K562 (cell line): ENCODE measurements at regions not wholly inside any gene's neighbourhood (a gene's known extent, or its start where the extent isn't known, plus 50 kb on each side); places are given as distances from the start of the nearest gene placed in this dataset.

Experiments used
- ATAC-seq: fragments of 200-7000 bp; cut with Tn5 transposase; 3 replicates; pipeline ENCODE4 v1.9.1; 2020; ENCODE audit warnings: moderate library complexity
- BruUV-seq: library from RNA; stranded (reverse); fragments of 400-500 nt; replicated peaks from 2 replicates; lab custom pipeline; 2021; lab: Mats Ljungman, UMichigan
- CTCF ChIA-PET: fragments of 300-600 bp; formaldehyde crosslinking; extraction: SDS; loops from one replicate; lab custom pipeline; 2021; ENCODE audit warnings: low intra/inter-chr PET ratio; lab: Yijun Ruan, JAX
- POLR2A ChIA-PET: fragments of 300-600, 350-650 bp; sonication (Branson Sonifier 250); formaldehyde crosslinking; extraction: SDS; loops from one replicate; lab custom pipeline; 2021; ENCODE audit warnings: antibody characterized with exemption, inconsistent platforms; lab: Yijun Ruan, JAX
- DNase-seq, 4 experiments: peaks; one replicate each; pipeline versions ENCODE4 v3.0.0 to v3.0.0-alpha.2; 2011 to 2018; ENCODE audit warnings: low spot score in 3 of 4, mixed read lengths in 3 of 4; ENCODE audit errors: extremely low read depth in 1 of 4
- FAIRE-seq: peaks from 2 replicates; lab custom pipeline; 2011; peaks lifted over from hg19 to GRCh38; lab: Jason Lieb, UNC
- H2AFZ ChIP-seq: 2 replicates; pipeline ENCODE4 v1.6.0; 2011; ENCODE audit warnings: low read depth, low read length, control low read depth, inconsistent platforms
- H3K27ac ChIP-seq: fragments of 200-600 bp; 3 replicates; pipeline ENCODE4 v1.8.0; 2011; ENCODE audit warnings: low read depth, mild to moderate bottlenecking, control low read depth, inconsistent platforms, low read length, moderate library complexity, mixed read lengths; ENCODE audit errors: extremely low read depth
- H3K27me3 ChIP-seq, 2 experiments: fragments of 300-600 bp in 1 of 2; 2 replicates in 1 of 2; 3 replicates in 1 of 2; pipeline versions ENCODE4 v1.6.0 to v1.8.0; 2011; ENCODE audit warnings: inconsistent platforms in 2 of 2, low read length in 2 of 2, mild to moderate bottlenecking in 1 of 2, mixed read lengths in 1 of 2, moderate library complexity in 1 of 2; ENCODE audit not compliant: control insufficient read depth in 2 of 2, insufficient read depth in 2 of 2
- H3K36me3 ChIP-seq: fragments of 300-600 bp; 3 replicates; pipeline ENCODE4 v1.8.0; 2011; ENCODE audit warnings: mild to moderate bottlenecking, low read length, inconsistent platforms; ENCODE audit not compliant: control insufficient read depth, insufficient read depth
- H3K4me1 ChIP-seq, 2 experiments: fragments of 200-600 bp in 1 of 2; replicated peaks in 1 of 2; 2 replicates in 1 of 2; 3 replicates in 1 of 2; pipeline versions ENCODE4 v1.5.1 to v1.8.0; 2011; ENCODE audit warnings: inconsistent platforms in 2 of 2, low read length in 2 of 2, mild to moderate bottlenecking in 1 of 2, mixed read lengths in 1 of 2, moderate library complexity in 1 of 2; ENCODE audit not compliant: control insufficient read depth in 2 of 2, insufficient read depth in 2 of 2
- H3K4me2 ChIP-seq: 2 replicates; pipeline ENCODE4 v1.6.1; 2011; ENCODE audit warnings: low read length, control low read depth, inconsistent platforms, mixed read lengths; ENCODE audit not compliant: insufficient read depth
- H3K4me3 ChIP-seq: fragments of 200-600 bp; sonication (generic), shearing (Covaris generic); 2 replicates; pipeline ENCODE4 v1.5.1; 2016; ENCODE audit warnings: control low read depth, inconsistent platforms
- H3K79me2 ChIP-seq: fragments of 200-600 bp; 3 replicates; pipeline ENCODE4 v1.8.0; 2011; ENCODE audit warnings: low read length, inconsistent platforms; ENCODE audit not compliant: control insufficient read depth, insufficient read depth
- H3K9ac ChIP-seq, 2 experiments: 2 replicates each; pipeline versions ENCODE4 v1.6.0 to v1.6.1; 2011; ENCODE audit warnings: low read depth in 2 of 2, low read length in 2 of 2, control low read depth in 1 of 2, inconsistent platforms in 1 of 2, mild to moderate bottlenecking in 1 of 2, mixed read lengths in 1 of 2; ENCODE audit not compliant: insufficient read depth in 1 of 2
- H3K9me1 ChIP-seq: one replicate; pipeline ENCODE4 v1.6.0; 2011; ENCODE audit warnings: inconsistent platforms, mild to moderate bottlenecking, low read length, moderate library complexity; ENCODE audit not compliant: control insufficient read depth, insufficient read depth
- H3K9me3 ChIP-seq: replicated peaks from 2 replicates; pipeline ENCODE4 v1.5.1; 2011; ENCODE audit warnings: low read depth, low read length, inconsistent platforms; ENCODE audit not compliant: control insufficient read depth, insufficient read depth
- H4K20me1 ChIP-seq: replicated peaks from 2 replicates; pipeline ENCODE4 v1.6.1; 2011; ENCODE audit warnings: low read length, inconsistent platforms, mixed read lengths; ENCODE audit not compliant: control insufficient read depth, insufficient read depth
- FOXK2 ChIP-seq, 2 experiments: fragments of 450-650 bp; IDR thresholded peaks in 1 of 2; conservative IDR thresholded peaks in 1 of 2; 2 replicates each; pipeline ENCODE4 v1.6.1; 2016; ENCODE audit warnings: low read depth in 2 of 2, mild to moderate bottlenecking in 1 of 2
- HMG20B ChIP-seq: fragments of 250-450 bp; sonication (Bioruptor Pico); IDR thresholded peaks from 2 replicates; pipeline ENCODE4 v1.5.0; 2021; ENCODE audit warnings: mild to moderate bottlenecking
- KDM1A ChIP-seq, 2 experiments: fragments of 450-650 bp; IDR thresholded peaks; 2 replicates each; pipeline ENCODE4 v1.6.1; 2016; ENCODE audit warnings: mild to moderate bottlenecking in 2 of 2
- NR0B1 ChIP-seq: fragments of 450-650 bp; IDR thresholded peaks from one replicate; pipeline ENCODE4 v1.6.1; 2018; ENCODE audit warnings: mild to moderate bottlenecking, moderate library complexity; ENCODE audit not compliant: partially characterized antibody
- SAFB2 ChIP-seq: fragments of 200-400 bp; formaldehyde crosslinking; IDR thresholded peaks from 2 replicates; pipeline ENCODE4 v1.6.1; 2018; ENCODE audit warnings: borderline replicate concordance, low read length, low read depth, moderate library complexity; ENCODE audit not compliant: severe bottlenecking
- SMAD4 ChIP-seq: fragments of 250-450 bp; sonication (Bioruptor Pico); conservative IDR thresholded peaks from 2 replicates; pipeline ENCODE4 v1.8.0; 2021; ENCODE audit warnings: inconsistent platforms, mild to moderate bottlenecking, moderate library complexity
- STAT5A ChIP-seq: IDR thresholded peaks from 2 replicates; pipeline ENCODE4 v1.6.1; 2012; ENCODE audit warnings: low read length, inconsistent platforms, borderline replicate concordance
- XRCC4 ChIP-seq: IDR thresholded peaks from one replicate; pipeline ENCODE4 v1.6.1; 2011; ENCODE audit not compliant: insufficient read depth, insufficient read length; ENCODE audit errors: extremely low read depth
- ZFPM2 ChIP-seq: fragments of 250-450 bp; sonication (Bioruptor Pico); IDR thresholded peaks from 2 replicates; pipeline ENCODE4 v1.5.1; 2022; ENCODE audit warnings: mild to moderate bottlenecking
- ZFX ChIP-seq: sonication (generic); formaldehyde crosslinking; IDR thresholded peaks from 2 replicates; pipeline ENCODE4 v1.8.0; 2022; ENCODE audit warnings: mild to moderate bottlenecking, missing genetic modification reagents, moderate library complexity
- ZNF3 ChIP-seq: fragments of 250-450 bp; sonication (Bioruptor Pico); IDR thresholded peaks from 2 replicates; pipeline ENCODE4 v1.5.0; 2021; ENCODE audit warnings: mild to moderate bottlenecking, moderate library complexity
- ZNF407 ChIP-seq: fragments of 450-650 bp; IDR thresholded peaks from 2 replicates; pipeline ENCODE4 v1.6.1; 2016; ENCODE audit warnings: low read depth
- ZNF583 ChIP-seq: fragments of 250-450 bp; sonication (Bioruptor Pico); IDR thresholded peaks from 2 replicates; pipeline ENCODE4 v1.4.0; 2020
- WGBS: fragments of 100-300 bp; shearing (Covaris generic); methylation state at CpG from one replicate; pipeline ENCODE4 v1.1.6; 2016; ENCODE audit warnings: low coverage, mixed read lengths; ENCODE audit not compliant: insufficient coverage; ENCODE audit errors: missing lambda C conversion rate; 5-methylcytosine and 5-hydroxymethylcytosine counted together
- in situ Hi-C: fragments of 300-500 bp; cut with MboI; formaldehyde crosslinking; loops from 4 replicates; pipeline ENCODE4 v1.15.0; 2018; ENCODE audit warnings: inconsistent platforms, mixed read lengths
- intact Hi-C: fragments of 100-400 bp; cut with micrococcal nuclease; formaldehyde crosslinking; loops from 2 replicates; pipeline ENCODE4 v1.14.2; 2022
- TF ChIP-seq, protein P1 (sequence below): conservative IDR thresholded peaks from 2 replicates; pipeline ENCODE4 v1.6.1; 2011; ENCODE audit warnings: low read depth, mild to moderate bottlenecking, low read length; ENCODE audit not compliant: control insufficient read depth

- BruUV-seq: no TSS peak
- H3K4me3 ChIP-seq: no peak overlapping the region
- WGBS: 0% methylated on average over 5 of the region's 5 CpGs
- H2AFZ ChIP-seq: no peak overlapping the region
- H4K20me1 ChIP-seq: no peaks in the 10 kb centered on the region
- H3K9me1 ChIP-seq: no peaks in the 10 kb centered on the region
- no peaks in the 10 kb centered on the region for H3K4me1 ChIP-seq
- H3K4me2 ChIP-seq: no peak overlapping the region
- ChIA-PET CTCF (no interaction called here), POLR2A (no interaction called here)
- no peaks in the 10 kb centered on the region for H3K36me3 ChIP-seq
- DNase-seq (no peak), ATAC-seq (no peak), FAIRE-seq (no peak)
- no peak overlapping the region for H3K27ac ChIP-seq
- H3K9ac ChIP-seq: no peak overlapping the region
- H3K27me3 ChIP-seq: no peaks in the 10 kb centered on the region
- in situ Hi-C loops (no loop called here), intact Hi-C loops (no loop called here)
- H3K79me2 ChIP-seq: no peaks in the 10 kb centered on the region
- H3K9me3 ChIP-seq: no peaks in the 10 kb centered on the region
- no peak for TF ChIP-seq ZNF3
- no peak for TF ChIP-seq FOXK2 (conservative IDR thresholded peaks at IDR 0.05 in 1 of 2, IDR thresholded peaks at IDR 0.05 in 1 of 2; ENCODE audit: low read depth in 2 of 2)
- TF ChIP-seq SAFB2: no peak
- TF ChIP-seq XRCC4: no peak
- no peak for TF ChIP-seq NR0B1
- TF ChIP-seq, protein P1, sequence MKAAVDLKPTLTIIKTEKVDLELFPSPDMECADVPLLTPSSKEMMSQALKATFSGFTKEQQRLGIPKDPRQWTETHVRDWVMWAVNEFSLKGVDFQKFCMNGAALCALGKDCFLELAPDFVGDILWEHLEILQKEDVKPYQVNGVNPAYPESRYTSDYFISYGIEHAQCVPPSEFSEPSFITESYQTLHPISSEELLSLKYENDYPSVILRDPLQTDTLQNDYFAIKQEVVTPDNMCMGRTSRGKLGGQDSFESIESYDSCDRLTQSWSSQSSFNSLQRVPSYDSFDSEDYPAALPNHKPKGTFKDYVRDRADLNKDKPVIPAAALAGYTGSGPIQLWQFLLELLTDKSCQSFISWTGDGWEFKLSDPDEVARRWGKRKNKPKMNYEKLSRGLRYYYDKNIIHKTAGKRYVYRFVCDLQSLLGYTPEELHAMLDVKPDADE: no peak
- no peak for TF ChIP-seq KDM1A (IDR thresholded peaks at IDR 0.05)
- no peak for TF ChIP-seq ZFX (CRISPR knock-in tag)
- no peak for TF ChIP-seq HMG20B (CRISPR knock-in tag)
- TF ChIP-seq ZNF407: no peak
- no peak for TF ChIP-seq ZNF583
- TF ChIP-seq SMAD4 (CRISPR knock-in tag): no peak
- no peak for TF ChIP-seq STAT5A
- TF ChIP-seq ZFPM2 (CRISPR knock-in tag): no peak
Observed at GRCh38 chr14:87391066-87391465, 601.9 kb downstream of the GALC start.
